Activated naive CD8-positive, alpha-beta T cell treated with anti-CD3 and anti-CD28 coated beads, Interleukin-2, amount 50 U/mL, for 24 hours (primary cell): ENCODE measurements at regions not wholly inside any gene's neighbourhood (a gene's known extent, or its start where the extent isn't known, plus 50 kb on each side); places are given as distances from the start of the nearest gene placed in this dataset.
"Not testable (repeated sequence)": the region's sequence is repeated elsewhere in the genome, so short reads cannot be mapped to it uniquely, and the experiment has no call there.

ENCODE experiments used
- ATAC-seq: fragments of 150-1000 bp; cut with Tn5 transposase; one replicate; pipeline ENCODE4 v1.10.0; 2021
- DNase-seq: peaks from one replicate; pipeline ENCODE4 v3.0.0; 2021
- H3K27ac Mint-ChIP-seq: one replicate; pipeline ENCODE4 v1.8.0; 2021; ENCODE audit warnings: mild to moderate bottlenecking, mixed read lengths
- H3K27me3 Mint-ChIP-seq: one replicate; pipeline ENCODE4 v1.8.0; 2021; ENCODE audit warnings: mixed read lengths
- H3K36me3 Mint-ChIP-seq: one replicate; pipeline ENCODE4 v1.8.0; 2021; ENCODE audit warnings: low read depth, mixed read lengths
- H3K4me1 Mint-ChIP-seq: one replicate; pipeline ENCODE4 v1.8.0; 2021; ENCODE audit warnings: mixed read lengths
- H3K4me3 Mint-ChIP-seq: one replicate; pipeline ENCODE4 v1.8.0; 2021; ENCODE audit warnings: mild to moderate bottlenecking, moderate library complexity, mixed read lengths
- H3K9me3 Mint-ChIP-seq: one replicate; pipeline ENCODE4 v1.8.0; 2021; ENCODE audit warnings: mixed read lengths

- no peaks in the 10 kb centered on the region for H3K36me3 Mint-ChIP-seq
- no peak for ATAC-seq
- DNase-seq = no peak
- peaks cover 7% of the 10 kb centered on the region for H3K27me3 Mint-ChIP-seq
- no peak overlapping the region for H3K4me3 Mint-ChIP-seq
- no peaks in the 10 kb centered on the region for H3K9me3 Mint-ChIP-seq
- H3K4me1 Mint-ChIP-seq = no peaks in the 10 kb centered on the region
- H3K27ac Mint-ChIP-seq = no peak overlapping the region
These were observed 455.6 kb upstream of the ACTBL2 start for GRCh38 chr5:57938174-57938557.

GRCh38 chr5:57937501-57938173 lies 455.0 kb upstream of the ACTBL2 start:
- H3K27ac Mint-ChIP-seq = no peak overlapping the region
- H3K27me3 Mint-ChIP-seq = peaks cover 7% of the 10 kb centered on the region
- no peak overlapping the region for H3K4me3 Mint-ChIP-seq
- H3K36me3 Mint-ChIP-seq = no peaks in the 10 kb centered on the region
- ATAC-seq = no peak
- DNase-seq = no peak
- no peaks in the 10 kb centered on the region for H3K9me3 Mint-ChIP-seq
- no peaks in the 10 kb centered on the region for H3K4me1 Mint-ChIP-seq

GRCh38 chr5:57937025-57937424 lies 454.4 kb upstream of the ACTBL2 start:
- ATAC-seq (no peak), DNase-seq (no peak)
- no peaks in the 10 kb centered on the region for H3K9me3 Mint-ChIP-seq
- H3K27me3 Mint-ChIP-seq = peaks cover 10% of the 10 kb centered on the region
- H3K36me3 Mint-ChIP-seq = no peaks in the 10 kb centered on the region
- no peak overlapping the region for H3K27ac Mint-ChIP-seq
- no peaks in the 10 kb centered on the region for H3K4me1 Mint-ChIP-seq
- no peak overlapping the region for H3K4me3 Mint-ChIP-seq

- Mint-ChIP-seq H3K4me1 (no peaks in the 10 kb centered on the region), H3K36me3 (no peaks in the 10 kb centered on the region), H3K9me3 (no peaks in the 10 kb centered on the region), H3K27ac (no peak overlapping the region), H3K27me3 (peaks cover 10% of the 10 kb centered on the region), H3K4me3 (no peak overlapping the region)
- DNase-seq (no peak), ATAC-seq (no peak)
These were observed 450.1 kb upstream of the ACTBL2 start for GRCh38 chr5:57932761-57933160.

- H3K27ac Mint-ChIP-seq = no peak overlapping the region
- no peaks in the 10 kb centered on the region for H3K36me3 Mint-ChIP-seq
- DNase-seq = no peak
- H3K4me3 Mint-ChIP-seq = no peak overlapping the region
- H3K27me3 Mint-ChIP-seq = peaks cover 10% of the 10 kb centered on the region
- H3K9me3 Mint-ChIP-seq = no peaks in the 10 kb centered on the region
- no peak for ATAC-seq
- no peaks in the 10 kb centered on the region for H3K4me1 Mint-ChIP-seq
These were observed 449.2 kb upstream of the ACTBL2 start for GRCh38 chr5:57931807-57932206.

GRCh38 chr5:57931352-57931751 lies 448.7 kb upstream of the ACTBL2 start:
- Mint-ChIP-seq H3K36me3 (no peaks in the 10 kb centered on the region), H3K9me3 (no peaks in the 10 kb centered on the region), H3K27ac (no peak overlapping the region), H3K27me3 (peaks cover 8% of the 10 kb centered on the region), H3K4me3 (no peak overlapping the region), H3K4me1 (no peaks in the 10 kb centered on the region)
- no peak for ATAC-seq
- no peak for DNase-seq

- Mint-ChIP-seq H3K27me3 (peaks cover 5% of the 10 kb centered on the region), H3K4me1 (no peaks in the 10 kb centered on the region), H3K4me3 (no peak overlapping the region), H3K36me3 (no peaks in the 10 kb centered on the region), H3K27ac (no peak overlapping the region), H3K9me3 (no peaks in the 10 kb centered on the region)
- DNase-seq = no peak
- no peak for ATAC-seq
These were observed 446.7 kb upstream of the ACTBL2 start for GRCh38 chr5:57929271-57929670.

GRCh38 chr5:57923094-57923493 lies 440.5 kb upstream of the ACTBL2 start:
- H3K4me3 Mint-ChIP-seq, H3K9me3 Mint-ChIP-seq, H3K36me3 Mint-ChIP-seq, H3K27ac Mint-ChIP-seq, DNase-seq, H3K27me3 Mint-ChIP-seq, H3K4me1 Mint-ChIP-seq, ATAC-seq: not testable (repeated sequence)

- H3K4me3 Mint-ChIP-seq = no peak overlapping the region
- no peaks in the 10 kb centered on the region for H3K4me1 Mint-ChIP-seq
- H3K27ac Mint-ChIP-seq = no peak overlapping the region
- DNase-seq (no peak), ATAC-seq (no peak)
- no peaks in the 10 kb centered on the region for H3K36me3 Mint-ChIP-seq
- peaks cover 5% of the 10 kb centered on the region for H3K9me3 Mint-ChIP-seq
- H3K27me3 Mint-ChIP-seq = no peaks in the 10 kb centered on the region
These were observed 434.4 kb upstream of the ACTBL2 start for GRCh38 chr5:57917004-57917403.

GRCh38 chr5:57915536-57915935 lies 432.9 kb upstream of the ACTBL2 start:
- DNase-seq (no peak), ATAC-seq (no peak)
- Mint-ChIP-seq H3K36me3 (no peaks in the 10 kb centered on the region), H3K27me3 (no peaks in the 10 kb centered on the region), H3K9me3 (peaks cover 5% of the 10 kb centered on the region), H3K4me3 (no peak overlapping the region), H3K4me1 (no peaks in the 10 kb centered on the region), H3K27ac (no peak overlapping the region)

- no peaks in the 10 kb centered on the region for H3K27me3 Mint-ChIP-seq
- H3K4me1 Mint-ChIP-seq = no peaks in the 10 kb centered on the region
- H3K27ac Mint-ChIP-seq = no peak overlapping the region
- DNase-seq (no peak), ATAC-seq (no peak)
- no peaks in the 10 kb centered on the region for H3K36me3 Mint-ChIP-seq
- H3K9me3 Mint-ChIP-seq = no peaks in the 10 kb centered on the region
- H3K4me3 Mint-ChIP-seq = no peak overlapping the region
These were observed 428.8 kb upstream of the ACTBL2 start for GRCh38 chr5:57911438-57911837.

- DNase-seq (no peak), ATAC-seq (no peak)
- Mint-ChIP-seq H3K4me3 (no peak overlapping the region), H3K27ac (no peak overlapping the region), H3K4me1 (no peaks in the 10 kb centered on the region), H3K9me3 (no peaks in the 10 kb centered on the region), H3K36me3 (no peaks in the 10 kb centered on the region), H3K27me3 (no peaks in the 10 kb centered on the region)
These were observed 424.1 kb upstream of the ACTBL2 start for GRCh38 chr5:57906671-57907070.

- H3K4me1 Mint-ChIP-seq = no peaks in the 10 kb centered on the region
- H3K27me3 Mint-ChIP-seq = no peaks in the 10 kb centered on the region
- no peak overlapping the region for H3K4me3 Mint-ChIP-seq
- DNase-seq = no peak
- no peaks in the 10 kb centered on the region for H3K36me3 Mint-ChIP-seq
- ATAC-seq = no peak
- no peak overlapping the region for H3K27ac Mint-ChIP-seq
- H3K9me3 Mint-ChIP-seq = no peaks in the 10 kb centered on the region
These were observed 420.8 kb upstream of the ACTBL2 start for GRCh38 chr5:57903458-57903857.

GRCh38 chr5:57902095-57902494 lies 419.5 kb upstream of the ACTBL2 start:
- Mint-ChIP-seq H3K27ac (no peak overlapping the region), H3K4me3 (no peak overlapping the region), H3K27me3 (no peaks in the 10 kb centered on the region), H3K9me3 (no peaks in the 10 kb centered on the region), H3K36me3 (no peaks in the 10 kb centered on the region), H3K4me1 (no peaks in the 10 kb centered on the region)
- ATAC-seq (no peak), DNase-seq (no peak)

GRCh38 chr5:57900381-57900944 lies 417.9 kb upstream of the ACTBL2 start:
- DNase-seq = no peak
- H3K9me3 Mint-ChIP-seq = no peaks in the 10 kb centered on the region
- H3K27me3 Mint-ChIP-seq = no peaks in the 10 kb centered on the region
- no peaks in the 10 kb centered on the region for H3K4me1 Mint-ChIP-seq
- no peaks in the 10 kb centered on the region for H3K36me3 Mint-ChIP-seq
- ATAC-seq = no peak
- H3K27ac Mint-ChIP-seq = no peak overlapping the region
- H3K4me3 Mint-ChIP-seq = no peak overlapping the region

GRCh38 chr5:57896576-57896975 lies 414.0 kb upstream of the ACTBL2 start:
- no peak overlapping the region for H3K27ac Mint-ChIP-seq
- DNase-seq (no peak), ATAC-seq (no peak)
- no peak overlapping the region for H3K4me3 Mint-ChIP-seq
- no peaks in the 10 kb centered on the region for H3K4me1 Mint-ChIP-seq
- H3K9me3 Mint-ChIP-seq = no peaks in the 10 kb centered on the region
- no peaks in the 10 kb centered on the region for H3K36me3 Mint-ChIP-seq
- H3K27me3 Mint-ChIP-seq = no peaks in the 10 kb centered on the region
